HEK293T (cell line): ENCODE measurements at regions not wholly inside any gene's neighbourhood (a gene's known extent, or its start where the extent isn't known, plus 50 kb on each side); places are given as distances from the start of the nearest gene placed in this dataset.
"Not testable (repeated sequence)": the region's sequence is repeated elsewhere in the genome, so short reads cannot be mapped to it uniquely, and the experiment has no call there.

ENCODE experiments used
- CTCF ChIA-PET: fragments of 350-600 bp; formaldehyde crosslinking; extraction: SDS; loops from one replicate; lab custom pipeline; 2021; ENCODE audit warnings: antibody characterized with exemption, inconsistent platforms; lab: Yijun Ruan, JAX
- POLR2A ChIA-PET: fragments of 350-600 bp; formaldehyde crosslinking; extraction: SDS; loops from one replicate; lab custom pipeline; 2020; ENCODE audit warnings: antibody characterized with exemption, inconsistent platforms; lab: Yijun Ruan, JAX
- DNase-seq: peaks from one replicate; pipeline ENCODE4 v3.0.0; 2012; ENCODE audit warnings: mixed read lengths; ENCODE audit errors: extremely low spot score
- ARNT ChIP-seq: fragments of 450-650 bp; IDR thresholded peaks from 2 replicates; pipeline ENCODE4 v1.6.1; 2017; ENCODE audit warnings: mild to moderate bottlenecking
- BHLHE40 ChIP-seq: fragments of 450-650 bp; IDR thresholded peaks from 2 replicates; pipeline ENCODE4 v1.6.1; 2016; ENCODE audit warnings: mild to moderate bottlenecking, moderate library complexity, borderline replicate concordance
- CTBP1 ChIP-seq: fragments of 450-650 bp; IDR thresholded peaks from 2 replicates; pipeline ENCODE4 v1.6.1; 2016; ENCODE audit warnings: borderline replicate concordance
- ELF4 ChIP-seq: fragments of 450-650 bp; IDR thresholded peaks from 2 replicates; pipeline ENCODE4 v1.6.1; 2017; ENCODE audit warnings: antibody characterized with exemption
- FOXA1 ChIP-seq: fragments of 450-650 bp; IDR thresholded peaks from 2 replicates; pipeline ENCODE4 v1.6.1; 2016; ENCODE audit warnings: mild to moderate bottlenecking
- FOXK2 ChIP-seq: fragments of 450-650 bp; IDR thresholded peaks from 2 replicates; pipeline ENCODE4 v1.6.1; 2016; ENCODE audit warnings: mild to moderate bottlenecking
- FOXM1 ChIP-seq: fragments of 450-650 bp; IDR thresholded peaks from 2 replicates; pipeline ENCODE4 v1.6.1; 2017; ENCODE audit warnings: mild to moderate bottlenecking, borderline replicate concordance
- HDGF ChIP-seq: fragments of 450-650 bp; IDR thresholded peaks from 2 replicates; pipeline ENCODE4 v1.6.1; 2017; ENCODE audit warnings: antibody characterized with exemption, borderline replicate concordance
- L3MBTL2 ChIP-seq: fragments of 450-650 bp; conservative IDR thresholded peaks from 2 replicates; pipeline ENCODE4 v1.6.1; 2016; ENCODE audit warnings: mild to moderate bottlenecking
- LEF1 ChIP-seq: fragments of 450-650 bp; IDR thresholded peaks from 2 replicates; pipeline ENCODE4 v1.6.1; 2017; ENCODE audit warnings: mild to moderate bottlenecking, borderline replicate concordance
- NFRKB ChIP-seq: fragments of 450-650 bp; IDR thresholded peaks from 2 replicates; pipeline ENCODE4 v1.6.1; 2016; ENCODE audit warnings: mild to moderate bottlenecking, moderate library complexity
- SP1 ChIP-seq: fragments of 450-650 bp; IDR thresholded peaks from 2 replicates; pipeline ENCODE4 v1.6.1; 2017
- SUZ12 ChIP-seq: fragments of 450-650 bp; IDR thresholded peaks from 2 replicates; pipeline ENCODE4 v1.6.1; 2016; ENCODE audit warnings: mild to moderate bottlenecking
- TARDBP ChIP-seq: fragments of 450-650 bp; IDR thresholded peaks from 2 replicates; pipeline ENCODE4 v1.6.1; 2016
- ZNF384 ChIP-seq: fragments of 450-650 bp; IDR thresholded peaks from 2 replicates; pipeline ENCODE4 v1.6.1; 2016
- TF ChIP-seq, protein P1 (sequence below): fragments of 450-650 bp; IDR thresholded peaks from 2 replicates; pipeline ENCODE4 v1.6.1; 2016

DNA sequence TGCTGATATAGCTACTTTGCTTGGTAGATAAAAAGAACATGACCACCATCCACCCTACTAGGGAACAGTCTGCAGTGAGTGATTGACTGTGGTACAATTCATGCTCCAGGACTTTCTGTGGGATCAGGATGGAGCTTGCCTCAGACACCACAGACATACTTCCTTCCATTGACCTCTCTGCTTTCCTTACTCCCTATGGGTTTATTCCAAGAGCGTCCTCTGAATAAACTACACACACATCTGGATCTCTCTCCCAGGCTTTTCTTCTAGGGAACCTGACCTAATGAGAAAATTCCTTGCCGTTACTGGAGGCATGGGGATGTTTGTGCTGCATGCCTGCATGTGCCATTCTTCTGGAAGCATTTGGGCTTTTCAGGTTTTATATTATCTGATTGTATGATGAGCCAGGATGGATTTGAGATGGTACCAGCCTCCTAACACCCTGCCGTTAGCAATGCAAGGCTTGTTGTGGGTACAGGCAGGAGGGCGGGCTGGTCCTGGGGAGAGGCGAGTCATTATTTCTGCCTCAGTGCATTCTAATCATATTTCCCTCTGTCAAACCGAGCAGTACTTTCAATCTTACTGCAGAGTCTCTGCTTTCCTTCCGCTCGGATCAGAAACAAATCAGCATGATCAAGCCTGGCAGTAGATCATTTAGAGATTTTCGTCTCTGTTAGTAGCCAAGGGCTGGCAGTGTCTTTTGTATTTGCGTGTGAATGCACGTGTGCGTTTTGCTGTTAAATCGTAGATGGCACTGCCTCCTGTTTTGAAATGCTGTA is 279.2 kb downstream of the PDCD6IP start:
- ChIA-PET CTCF (no interaction called here), POLR2A (no interaction called here)
- TF ChIP-seq ELF4 (no peak), FOXA1 (no peak), ZNF384 (no peak), NFRKB (no peak), L3MBTL2 (no peak), TARDBP (no peak), FOXK2 (no peak), BHLHE40 (no peak), SP1 (no peak), SUZ12 (no peak), FOXM1 (no peak), LEF1 (no peak)
- TF ChIP-seq, protein P1, sequence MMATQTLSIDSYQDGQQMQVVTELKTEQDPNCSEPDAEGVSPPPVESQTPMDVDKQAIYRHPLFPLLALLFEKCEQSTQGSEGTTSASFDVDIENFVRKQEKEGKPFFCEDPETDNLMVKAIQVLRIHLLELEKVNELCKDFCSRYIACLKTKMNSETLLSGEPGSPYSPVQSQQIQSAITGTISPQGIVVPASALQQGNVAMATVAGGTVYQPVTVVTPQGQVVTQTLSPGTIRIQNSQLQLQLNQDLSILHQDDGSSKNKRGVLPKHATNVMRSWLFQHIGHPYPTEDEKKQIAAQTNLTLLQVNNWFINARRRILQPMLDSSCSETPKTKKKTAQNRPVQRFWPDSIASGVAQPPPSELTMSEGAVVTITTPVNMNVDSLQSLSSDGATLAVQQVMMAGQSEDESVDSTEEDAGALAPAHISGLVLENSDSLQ = no peak
- DNase-seq = no peak

DNA sequence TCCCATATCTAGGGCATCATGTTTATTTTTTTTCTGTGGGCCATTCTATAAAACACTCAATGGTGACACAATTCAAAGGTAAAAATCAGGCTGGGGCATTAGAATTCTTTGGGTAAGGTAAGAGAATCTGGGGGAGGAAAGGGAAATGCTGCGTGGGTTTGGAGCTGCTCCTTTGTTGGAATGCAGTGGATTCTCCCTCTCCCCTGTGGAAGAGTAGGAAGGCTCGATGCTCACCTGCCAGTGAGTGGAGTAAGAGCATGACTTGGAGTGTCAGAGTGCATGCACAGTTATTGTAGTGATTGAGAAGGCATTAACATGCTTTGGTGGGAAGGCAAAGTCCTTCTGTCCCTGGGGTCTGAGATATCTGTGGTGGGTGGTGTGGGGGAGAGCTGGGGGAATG is 280.0 kb downstream of the PDCD6IP start:
- no peak for TF ChIP-seq HDGF
- no peak for TF ChIP-seq ELF4
- no peak for TF ChIP-seq CTBP1
- no peak for TF ChIP-seq LEF1
- TF ChIP-seq SP1 = no peak
- TF ChIP-seq NFRKB = no peak
- no peak for TF ChIP-seq FOXK2
- ChIA-PET CTCF (no interaction called here), POLR2A (no interaction called here)
- no peak for DNase-seq

DNA sequence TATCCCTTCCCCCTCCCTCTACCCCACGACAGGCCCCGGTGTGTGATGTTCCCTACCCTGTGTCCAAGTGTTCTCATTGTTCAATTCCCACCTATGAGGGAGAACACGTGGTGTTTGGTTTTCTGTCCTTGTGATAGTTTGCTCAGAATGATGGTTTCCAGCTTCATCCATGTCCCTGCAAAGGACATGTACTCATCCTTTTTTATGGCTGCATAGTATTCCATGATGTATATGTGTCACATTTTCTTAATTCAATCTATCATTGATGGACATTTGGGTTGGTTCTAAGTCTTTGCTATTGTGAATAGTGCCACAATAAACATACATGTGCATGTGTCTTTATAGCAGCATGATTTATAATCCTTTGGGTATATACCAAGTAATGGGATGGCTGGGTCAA is 281.4 kb downstream of the PDCD6IP start:
- DNase-seq, CTCF ChIA-PET, POLR2A ChIA-PET: not testable (repeated sequence)

DNA sequence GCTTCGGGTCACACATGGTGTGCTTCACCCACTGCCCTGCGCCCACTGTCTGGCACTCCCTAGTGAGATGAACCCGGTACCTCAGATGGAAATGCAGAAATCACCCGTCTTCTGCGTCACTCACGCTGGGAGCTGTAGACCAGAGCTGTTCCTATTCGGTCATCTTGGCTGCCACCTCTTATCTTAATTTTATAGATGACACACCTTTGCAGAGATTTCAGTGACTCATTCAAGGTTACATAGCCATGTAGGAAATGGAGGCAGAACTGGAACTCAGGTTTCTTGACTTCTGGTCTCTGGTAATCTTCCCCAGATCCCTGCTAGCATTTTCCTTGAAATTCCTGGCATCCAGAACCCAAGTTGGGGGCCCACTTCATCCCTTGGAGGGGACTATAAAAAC is 291.9 kb downstream of the PDCD6IP start:
- CTCF ChIA-PET, DNase-seq, POLR2A ChIA-PET: not testable (repeated sequence)

DNA sequence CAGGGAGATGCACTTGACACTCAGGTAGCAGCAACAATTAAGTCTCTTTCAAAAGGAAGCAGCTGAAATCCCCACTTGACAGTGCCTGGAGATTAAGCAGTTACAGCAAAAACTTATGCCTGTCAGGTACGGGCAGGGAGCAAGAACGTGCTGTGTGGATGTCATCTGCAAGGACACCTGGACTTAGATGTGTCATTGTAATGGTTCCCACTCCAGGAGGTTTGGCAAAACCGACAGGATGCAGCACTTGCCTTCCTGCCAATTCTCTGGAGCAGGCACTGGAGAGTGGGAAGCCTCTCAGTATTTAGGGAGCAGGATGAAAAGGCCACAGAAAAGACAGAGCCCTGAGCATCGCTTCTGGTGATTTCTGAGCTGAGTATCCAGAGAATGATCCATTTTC is 292.4 kb downstream of the PDCD6IP start:
- no peak for DNase-seq
- TF ChIP-seq CTBP1 (no peak), ELF4 (no peak), SUZ12 (no peak), BHLHE40 (no peak), SP1 (no peak), ARNT (no peak), FOXM1 (no peak), ZNF384 (no peak), FOXA1 (no peak), HDGF (no peak), NFRKB (no peak), L3MBTL2 (no peak), LEF1 (no peak)
- CTCF ChIA-PET = no interaction called here
- POLR2A ChIA-PET = no interaction called here

DNA sequence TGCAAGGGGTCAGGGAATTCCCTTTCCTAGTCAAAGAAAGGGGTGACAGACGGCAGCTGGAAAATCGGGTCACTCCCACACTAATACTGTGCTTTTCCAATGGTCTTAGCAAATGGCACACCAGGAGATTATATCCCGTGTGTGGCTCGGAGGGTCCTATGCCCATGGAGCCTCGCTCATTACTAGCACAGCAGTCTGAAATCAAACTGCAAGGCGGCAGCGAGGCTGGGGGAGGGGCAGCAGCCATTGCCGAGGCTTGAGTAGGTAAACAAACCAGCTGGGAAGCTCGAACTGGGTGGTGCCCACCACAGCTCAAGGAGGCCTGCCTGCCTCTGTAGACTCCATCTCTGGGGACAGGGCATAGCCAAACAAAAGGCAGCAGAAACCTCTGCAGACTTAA is 295.9 kb downstream of the PDCD6IP start:
- POLR2A ChIA-PET, CTCF ChIA-PET, DNase-seq: not testable (repeated sequence)

DNA sequence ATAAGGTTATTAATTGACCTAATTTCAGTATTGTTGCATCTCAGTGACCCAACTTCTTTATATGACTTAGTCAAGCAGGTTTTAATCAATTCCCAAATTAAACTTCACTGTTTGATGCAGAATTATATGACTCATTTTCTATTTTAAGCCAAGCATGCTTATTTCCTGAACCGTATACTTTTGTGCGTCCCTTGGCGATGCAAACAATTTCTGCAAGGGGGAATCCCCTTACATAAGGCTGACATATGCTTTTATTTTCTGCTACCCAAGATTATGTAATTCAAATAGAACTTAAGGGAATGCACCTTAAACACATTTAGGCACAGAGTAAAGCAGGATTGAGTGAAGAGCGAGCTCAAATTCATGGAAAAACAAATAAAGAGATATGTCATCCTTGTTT is 303.9 kb downstream of the PDCD6IP start:
- TF ChIP-seq ZNF384 = no peak
- no peak for TF ChIP-seq CTBP1
- TF ChIP-seq SUZ12 = no peak
- no peak for TF ChIP-seq FOXK2
- no peak for TF ChIP-seq L3MBTL2
- no peak for TF ChIP-seq SP1
- TF ChIP-seq NFRKB = no peak
- TF ChIP-seq, protein P1 = no peak
- no peak for TF ChIP-seq ARNT
- no peak for TF ChIP-seq FOXA1
- no peak for TF ChIP-seq HDGF
- TF ChIP-seq ELF4 = no peak
- DNase-seq = no peak
- POLR2A ChIA-PET = no interaction called here
- CTCF ChIA-PET = no interaction called here

DNA sequence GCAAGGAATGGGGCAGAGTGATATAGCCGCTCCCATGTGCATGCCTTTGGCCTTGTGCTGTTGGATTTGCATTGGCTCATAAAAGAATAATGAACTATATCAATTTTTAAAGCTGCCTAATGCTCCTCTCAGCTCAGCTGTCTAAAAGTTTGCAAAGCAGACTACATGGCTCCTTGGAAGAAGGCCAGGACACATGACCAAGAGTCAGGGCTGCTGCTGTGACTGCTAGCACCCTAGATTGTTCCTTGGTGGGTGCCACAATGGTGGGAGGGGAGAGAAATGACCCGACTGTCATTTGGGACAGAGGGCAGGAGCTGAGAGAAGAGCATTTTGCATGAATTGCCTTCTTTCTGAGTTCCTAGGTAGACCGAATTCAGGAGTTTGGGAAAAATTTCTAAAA is 307.9 kb downstream of the PDCD6IP start:
- ChIA-PET CTCF (no interaction called here), POLR2A (no interaction called here)
- DNase-seq = no peak
- TF ChIP-seq ZNF384 (no peak), FOXA1 (no peak), FOXM1 (no peak), FOXK2 (no peak), L3MBTL2 (no peak), SP1 (no peak), CTBP1 (no peak), BHLHE40 (no peak), TARDBP (no peak), HDGF (no peak), NFRKB (no peak), LEF1 (no peak), ELF4 (no peak)
- TF ChIP-seq, protein P1 = no peak
